ENCODE measurements at regions not wholly inside any gene's neighbourhood (a gene's known extent, or its start where the extent isn't known, plus 50 kb on each side); places are given as distances from the start of the nearest gene placed in this dataset.

GRCh38 chr6:51257938-51258337 is 439.3 kb downstream of the TFAP2B start:
- ChIA-PET CTCF (ENCODE audit: low intra/inter-chr PET ratio, low total read pairs) (no interaction called here), POLR2A (no interaction called here)
- no peak for ATAC-seq
- no peaks in the 10 kb centered on the region for H3K27me3 ChIP-seq (ENCODE audit: control insufficient read depth in 1 of 2, insufficient read depth in 2 of 2, low read length in 2 of 2)
- BruUV-seq (replicated peaks) = no TSS peak
- no peaks in the 10 kb centered on the region for H3K9me3 ChIP-seq (ENCODE audit: low read length)
- H3K79me2 ChIP-seq (ENCODE audit: insufficient read depth, low read length) = no peaks in the 10 kb centered on the region
- no peaks in the 10 kb centered on the region for H3K36me3 ChIP-seq (replicated peaks in 1 of 2; ENCODE audit: control insufficient read depth in 1 of 2, insufficient read depth in 2 of 2, low read length in 2 of 2)
- intact Hi-C loops (cut with micrococcal nuclease; ENCODE audit: unreplicated experiment) = no loop called here
- H3K27ac ChIP-seq (ENCODE audit: extremely low read length, insufficient read depth, low read length) = no peak overlapping the region
- WGBS (ENCODE audit: low lambda C conversion rate) = 2% methylated on average over 2 of the region's 2 CpGs
- no peak for DNase-seq (ENCODE audit: low spot score)
- no peak overlapping the region for H3K9ac ChIP-seq (ENCODE audit: insufficient read depth, low read depth, low read length)
- in situ Hi-C loops (cut with HindIII; ENCODE audit: extremely low pct_ligation_motif_present, low pct_unique_long_range_greater_than_20kb) = no loop called here
- FAIRE-seq = no peak
- H3K4me1 ChIP-seq (ENCODE audit: insufficient read depth, low read length) = no peaks in the 10 kb centered on the region
- H2AFZ ChIP-seq (ENCODE audit: low read length) = no peak overlapping the region
- H4K20me1 ChIP-seq (ENCODE audit: insufficient read depth, low read length) = no peaks in the 10 kb centered on the region
- H3K4me2 ChIP-seq (ENCODE audit: low read depth, low read length) = no peak overlapping the region
- no peak for TF ChIP-seq ZSCAN25 (CRISPR knock-in tag; IDR thresholded peaks at IDR 0.05)
- no peak for TF ChIP-seq HNRNPH1 (optimal IDR thresholded peaks at IDR 0.05; ENCODE audit: low read depth, low read length)
- no peak for TF ChIP-seq MIER3 (CRISPR knock-in tag; IDR thresholded peaks at IDR 0.05; ENCODE audit: borderline replicate concordance)
- TF ChIP-seq ZNF770 (CRISPR knock-in tag; IDR thresholded peaks at IDR 0.05) = no peak
- TF ChIP-seq, protein P1, sequence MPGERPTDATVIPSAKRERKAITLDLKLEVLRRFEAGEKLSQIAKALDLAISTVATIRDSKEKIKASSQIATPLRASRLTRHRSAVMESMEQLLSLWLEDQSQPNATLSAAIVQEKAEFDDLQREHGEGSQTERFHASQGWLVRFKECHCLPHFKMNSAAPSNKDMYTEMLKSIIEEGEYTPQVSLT (CRISPR knock-in tag; IDR thresholded peaks at IDR 0.05; ENCODE audit: borderline replicate concordance, low read depth) = no peak
- no peak for TF ChIP-seq ZBTB26 (CRISPR knock-in tag; IDR thresholded peaks at IDR 0.05; ENCODE audit: borderline replicate concordance)
- TF ChIP-seq ZNF362 (CRISPR knock-in tag; IDR thresholded peaks at IDR 0.05; ENCODE audit: borderline replicate concordance) = no peak
- no peak for TF ChIP-seq ZBTB21 (CRISPR knock-in tag; IDR thresholded peaks at IDR 0.05)
- no peak for TF ChIP-seq ZSCAN12 (CRISPR knock-in tag; IDR thresholded peaks at IDR 0.05)
- H3K4me3 ChIP-seq (replicated peaks in 1 of 3; ENCODE audit: insufficient read depth in 1 of 3, low read depth in 2 of 3, low read length in 3 of 3) = no peak overlapping the region
